ENCODE measurements at regions not wholly inside any gene's neighbourhood (a gene's known extent, or its start where the extent isn't known, plus 50 kb on each side); places are given as distances from the start of the nearest gene placed in this dataset.
A peak's percentile ranks its signal among the peaks of the same experiment; 100 is the strongest.

DNA sequence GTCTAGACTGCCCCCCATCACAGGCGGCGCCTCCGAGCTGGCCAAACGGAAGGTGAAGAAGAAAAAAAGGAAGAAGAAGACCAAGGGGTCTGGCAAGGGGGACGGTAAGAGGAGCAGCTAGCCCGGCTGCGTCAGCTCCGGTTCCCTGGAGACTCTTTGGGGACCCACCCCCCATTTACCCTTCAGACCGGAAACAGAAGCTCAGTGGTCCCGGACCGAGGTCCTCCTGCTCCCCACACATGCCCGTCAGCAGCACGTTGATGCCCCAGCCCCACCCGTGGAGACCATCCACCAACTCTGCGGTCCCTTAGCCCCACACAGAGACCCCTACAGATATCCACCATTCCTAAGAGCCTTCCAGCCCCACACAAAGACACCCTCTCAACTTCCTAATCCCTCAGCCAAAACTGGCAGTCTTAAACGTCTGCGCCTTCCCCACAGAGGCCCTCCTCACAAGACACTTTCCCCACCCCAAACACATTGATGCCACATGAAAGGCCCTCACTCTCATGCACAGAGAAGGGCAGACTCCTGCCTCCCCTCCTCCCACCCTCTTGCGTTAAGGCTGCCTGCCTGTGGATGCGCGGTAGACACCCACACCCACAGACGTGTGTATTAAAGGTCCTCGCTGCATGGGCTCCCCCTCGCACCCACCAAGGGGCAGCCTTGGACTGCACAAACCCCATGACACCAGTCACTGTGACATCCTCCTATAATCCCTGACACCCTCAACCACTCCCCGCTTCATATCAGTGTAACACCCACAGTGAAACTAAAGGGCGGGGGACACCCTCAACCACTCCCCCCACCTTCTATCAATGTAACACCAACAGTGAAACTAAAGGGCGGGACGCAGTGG is 58.2 kb upstream of the RPH3AL start:
- peak overlapping the region; percentile 84 for H3K4me3 ChIP-seq (ENCODE audit: low read depth, low read length, poor library complexity, severe bottlenecking)
- peak overlapping the region; percentile 93 for H3K27ac ChIP-seq (ENCODE audit: low read depth, low read length, poor library complexity, severe bottlenecking)
- H3K27me3 ChIP-seq (replicated peaks; ENCODE audit: insufficient read depth, low read depth, low read length, poor library complexity): no peaks in the 10 kb centered on the region
- ChIA-PET CTCF (interaction anchor here (0.6 to 1.7 kb wide), 3 partner anchors 30 to 586 kb away, joined by 4 to 5 read pairs (median 5); partner anchors contain the start of gene TIMM22), POLR2A (ENCODE audit: low non-redundant PET) (no interaction called here)
- DNase-seq (ENCODE audit: low spot score): peak; percentile 48
- BruUV-seq (replicated peaks): TSS peak; percentile 43
- TF ChIP-seq CTCF (conservative IDR thresholded peaks at IDR 0.05; ENCODE audit: low read depth, low read length) (no peak), EZH2 (IDR thresholded peaks at IDR 0.05; ENCODE audit: borderline replicate concordance, low read depth, low read length, poor library complexity, severe bottlenecking) (no peak)
- intact Hi-C loops (cut with micrococcal nuclease; ENCODE audit: unreplicated experiment): loop anchor here (5.0 kb wide), 1 partner anchor 572 kb away; no protein-coding TSS in a partner anchor
- peaks cover 16% of the 10 kb centered on the region for H3K4me1 ChIP-seq (ENCODE audit: insufficient read depth, low read length, poor library complexity, severe bottlenecking)
- H3K36me3 ChIP-seq (ENCODE audit: insufficient read depth, low read length, poor library complexity, severe bottlenecking): peaks cover 10% of the 10 kb centered on the region
- no peaks in the 10 kb centered on the region for H3K9me3 ChIP-seq (ENCODE audit: low read depth, low read length, poor library complexity, severe bottlenecking)

DNA sequence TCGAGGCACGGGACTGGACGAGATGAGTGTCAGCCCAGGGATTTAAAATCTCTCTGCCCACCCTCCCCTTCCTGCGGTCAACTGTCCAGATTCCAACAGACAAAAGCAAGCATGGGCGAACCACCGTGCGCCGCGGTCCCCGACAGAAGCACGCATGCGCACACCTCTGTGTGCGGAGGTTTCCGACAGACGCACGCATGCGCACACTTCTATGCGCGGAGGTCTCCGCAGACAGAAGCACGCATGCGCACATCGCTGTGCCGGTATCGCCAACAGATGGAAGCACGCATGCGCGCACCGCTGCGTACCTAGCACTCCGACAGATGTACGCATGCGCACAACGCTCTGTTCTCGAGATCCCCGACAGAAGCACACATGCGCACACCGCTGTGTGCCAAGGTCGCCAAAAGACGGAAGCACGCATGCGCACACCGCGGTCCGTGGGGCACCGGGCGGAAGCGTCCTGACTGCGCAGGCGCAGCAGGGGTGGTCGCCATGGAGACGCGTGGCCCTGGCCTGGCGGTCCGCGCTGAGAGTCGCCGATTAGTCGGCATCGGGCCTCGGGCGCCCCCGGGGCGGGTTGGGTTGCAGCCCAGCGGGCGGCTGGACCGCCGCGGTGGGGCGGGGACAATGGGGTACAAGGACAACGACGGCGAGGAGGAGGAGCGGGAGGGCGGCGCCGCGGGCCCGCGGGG is 57.4 kb upstream of the RPH3AL start:
- TF ChIP-seq CTCF (conservative IDR thresholded peaks at IDR 0.05; ENCODE audit: low read depth, low read length): no peak
- TF ChIP-seq EZH2 (IDR thresholded peaks at IDR 0.05; ENCODE audit: borderline replicate concordance, low read depth, low read length, poor library complexity, severe bottlenecking): no peak
- H3K4me3 ChIP-seq (ENCODE audit: low read depth, low read length, poor library complexity, severe bottlenecking): peak overlapping the region; percentile 84
- no TSS peak for BruUV-seq (replicated peaks)
- intact Hi-C loops (cut with micrococcal nuclease; ENCODE audit: unreplicated experiment): loop anchor here (5.0 kb wide), 1 partner anchor 572 kb away; no protein-coding TSS in a partner anchor
- H3K27me3 ChIP-seq (replicated peaks; ENCODE audit: insufficient read depth, low read depth, low read length, poor library complexity): no peaks in the 10 kb centered on the region
- DNase-seq (ENCODE audit: low spot score): peak; percentile 98
- peak overlapping the region; percentile 93 for H3K27ac ChIP-seq (ENCODE audit: low read depth, low read length, poor library complexity, severe bottlenecking)
- no peaks in the 10 kb centered on the region for H3K9me3 ChIP-seq (ENCODE audit: low read depth, low read length, poor library complexity, severe bottlenecking)
- POLR2A ChIA-PET (ENCODE audit: low non-redundant PET): no interaction called here
- H3K4me1 ChIP-seq (ENCODE audit: insufficient read depth, low read length, poor library complexity, severe bottlenecking): peaks cover 16% of the 10 kb centered on the region
- CTCF ChIA-PET: interaction anchor here (0.6 to 1.7 kb wide), 2 partner anchors 31 to 571 kb away, joined by 4 to 5 read pairs; no protein-coding TSS in a partner anchor
- H3K36me3 ChIP-seq (ENCODE audit: insufficient read depth, low read length, poor library complexity, severe bottlenecking): peaks cover 10% of the 10 kb centered on the region

DNA sequence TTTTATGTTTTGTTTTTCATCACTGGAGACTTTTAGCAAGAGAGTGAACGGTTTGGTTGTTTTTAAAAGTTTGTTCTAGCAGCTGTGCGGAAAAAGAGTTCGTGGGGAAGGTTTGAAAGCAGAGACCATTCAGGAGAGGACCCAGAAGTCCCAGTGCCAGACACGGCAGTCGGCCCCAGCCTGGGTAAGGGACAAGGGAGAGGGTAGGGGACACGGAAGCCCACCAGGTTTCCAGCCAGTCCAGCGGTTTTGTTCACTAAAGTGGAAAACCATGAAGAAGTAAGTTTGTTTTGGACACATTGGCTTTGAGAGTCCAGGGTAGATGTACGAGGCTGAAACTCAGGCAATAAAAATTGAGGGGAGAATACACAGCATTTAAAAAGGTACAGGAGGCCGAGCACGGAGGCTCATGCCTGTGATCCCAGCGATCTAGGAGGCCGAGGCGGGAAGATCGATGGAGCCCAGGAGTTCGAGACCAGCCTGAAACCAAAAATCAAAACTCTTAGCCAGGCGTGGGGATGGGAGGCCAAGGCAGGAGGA is 56.8 kb upstream of the RPH3AL start:
- TSS peak; percentile 98 for BruUV-seq (replicated peaks)
- intact Hi-C loops (cut with micrococcal nuclease; ENCODE audit: unreplicated experiment): no loop called here

More for the DNA sequence above, 56.8 kb upstream of the RPH3AL start:
- H3K9me3 ChIP-seq (ENCODE audit: low read depth, low read length, poor library complexity, severe bottlenecking): no peaks in the 10 kb centered on the region
- H3K36me3 ChIP-seq (ENCODE audit: insufficient read depth, low read length, poor library complexity, severe bottlenecking): peaks cover 7% of the 10 kb centered on the region
- CTCF ChIA-PET: no interaction called here
- DNase-seq (ENCODE audit: low spot score): no peak
- peak overlapping the region; percentile 84 for H3K4me3 ChIP-seq (ENCODE audit: low read depth, low read length, poor library complexity, severe bottlenecking)
- peaks cover 16% of the 10 kb centered on the region for H3K4me1 ChIP-seq (ENCODE audit: insufficient read depth, low read length, poor library complexity, severe bottlenecking)
- no peaks in the 10 kb centered on the region for H3K27me3 ChIP-seq (replicated peaks; ENCODE audit: insufficient read depth, low read depth, low read length, poor library complexity)
- TF ChIP-seq CTCF (conservative IDR thresholded peaks at IDR 0.05; ENCODE audit: low read depth, low read length) (no peak), EZH2 (IDR thresholded peaks at IDR 0.05; ENCODE audit: borderline replicate concordance, low read depth, low read length, poor library complexity, severe bottlenecking) (no peak)
- POLR2A ChIA-PET (ENCODE audit: low non-redundant PET): no interaction called here
- H3K27ac ChIP-seq (ENCODE audit: low read depth, low read length, poor library complexity, severe bottlenecking): peak overlapping the region; percentile 71
